ENCODE measurements at regions not wholly inside any gene's neighbourhood (a gene's known extent, or its start where the extent isn't known, plus 50 kb on each side); places are given as distances from the start of the nearest gene placed in this dataset.

GRCh38 chr3:24986612-24987011 lies 441.5 kb upstream of the RARB start:
- H3F3A ChIP-seq (ENCODE audit: insufficient read depth, low read length), result no peaks in the 10 kb centered on the region
- H3K9me3 ChIP-seq (replicated peaks; ENCODE audit: insufficient read depth, low read length), result no peaks in the 10 kb centered on the region
- no peaks in the 10 kb centered on the region for H4K20me1 ChIP-seq (ENCODE audit: insufficient read depth, low read length)
- no peak overlapping the region for H3K27ac ChIP-seq (ENCODE audit: low read length)
- H3K27me3 ChIP-seq (replicated peaks; ENCODE audit: insufficient read depth, low read length), result no peaks in the 10 kb centered on the region
- no peaks in the 10 kb centered on the region for H3K9me2 ChIP-seq (replicated peaks; ENCODE audit: insufficient read depth, low read length)
- no peak overlapping the region for H3K4me2 ChIP-seq (ENCODE audit: low read depth, low read length)
- TF ChIP-seq CTCF (IDR thresholded peaks at IDR 0.05; ENCODE audit: low read length) (no peak), EZH2phosphoT487 (IDR thresholded peaks at IDR 0.05; ENCODE audit: low read length) (no peak), EZH2 (optimal IDR thresholded peaks at IDR 0.05; ENCODE audit: low read depth, low read length) (no peak)
- no peak overlapping the region for H3K4me3 ChIP-seq (ENCODE audit: low read length)
- DNase-seq, result no peak
- no peak overlapping the region for H3K9ac ChIP-seq (ENCODE audit: low read length)
- H2AFZ ChIP-seq (ENCODE audit: low read length), result no peak overlapping the region
- H3K79me2 ChIP-seq (ENCODE audit: low read length), result no peaks in the 10 kb centered on the region
- H3K4me1 ChIP-seq (ENCODE audit: low read length), result no peaks in the 10 kb centered on the region
- H3K36me3 ChIP-seq (replicated peaks; ENCODE audit: insufficient read depth, low read length), result no peaks in the 10 kb centered on the region

- Histone ChIP-seq H3K4me2 (ENCODE audit: low read depth, low read length) (no peak overlapping the region), H3K4me3 (ENCODE audit: low read length) (no peak overlapping the region), H3K4me1 (ENCODE audit: low read length) (no peaks in the 10 kb centered on the region), H3K9me2 (replicated peaks; ENCODE audit: insufficient read depth, low read length) (no peaks in the 10 kb centered on the region), H2AFZ (ENCODE audit: low read length) (no peak overlapping the region), H3K27ac (ENCODE audit: low read length) (no peak overlapping the region), H3K9ac (ENCODE audit: low read length) (no peak overlapping the region), H4K20me1 (ENCODE audit: insufficient read depth, low read length) (no peaks in the 10 kb centered on the region), H3F3A (ENCODE audit: insufficient read depth, low read length) (no peaks in the 10 kb centered on the region), H3K27me3 (replicated peaks; ENCODE audit: insufficient read depth, low read length) (no peaks in the 10 kb centered on the region), H3K9me3 (replicated peaks; ENCODE audit: insufficient read depth, low read length) (no peaks in the 10 kb centered on the region), H3K36me3 (replicated peaks; ENCODE audit: insufficient read depth, low read length) (no peaks in the 10 kb centered on the region), H3K79me2 (ENCODE audit: low read length) (no peaks in the 10 kb centered on the region)
- no peak for DNase-seq
- TF ChIP-seq EZH2phosphoT487 (IDR thresholded peaks at IDR 0.05; ENCODE audit: low read length) (no peak), CTCF (IDR thresholded peaks at IDR 0.05; ENCODE audit: low read length) (no peak), EZH2 (optimal IDR thresholded peaks at IDR 0.05; ENCODE audit: low read depth, low read length) (no peak)
These were observed 428.7 kb upstream of the RARB start for GRCh38 chr3:24999357-24999756.

- no peak for DNase-seq
These were observed 427.0 kb upstream of the RARB start for GRCh38 chr3:25000971-25001591.

More at GRCh38 chr3:25000971-25001591, 427.0 kb upstream of the RARB start:
- TF ChIP-seq EZH2phosphoT487 (IDR thresholded peaks at IDR 0.05; ENCODE audit: low read length) (no peak), CTCF (IDR thresholded peaks at IDR 0.05; ENCODE audit: low read length) (no peak), EZH2 (optimal IDR thresholded peaks at IDR 0.05; ENCODE audit: low read depth, low read length) (no peak)
- H3K9me3 ChIP-seq (replicated peaks; ENCODE audit: insufficient read depth, low read length), result no peaks in the 10 kb centered on the region
- no peaks in the 10 kb centered on the region for H3K4me1 ChIP-seq (ENCODE audit: low read length)
- no peak overlapping the region for H2AFZ ChIP-seq (ENCODE audit: low read length)
- no peaks in the 10 kb centered on the region for H3K36me3 ChIP-seq (replicated peaks; ENCODE audit: insufficient read depth, low read length)
- H3K27ac ChIP-seq (ENCODE audit: low read length), result no peak overlapping the region
- H4K20me1 ChIP-seq (ENCODE audit: insufficient read depth, low read length), result no peaks in the 10 kb centered on the region
- no peaks in the 10 kb centered on the region for H3K79me2 ChIP-seq (ENCODE audit: low read length)
- no peaks in the 10 kb centered on the region for H3K27me3 ChIP-seq (replicated peaks; ENCODE audit: insufficient read depth, low read length)
- H3K4me3 ChIP-seq (ENCODE audit: low read length), result no peak overlapping the region
- H3K4me2 ChIP-seq (ENCODE audit: low read depth, low read length), result no peak overlapping the region
- no peaks in the 10 kb centered on the region for H3K9me2 ChIP-seq (replicated peaks; ENCODE audit: insufficient read depth, low read length)
- H3K9ac ChIP-seq (ENCODE audit: low read length), result no peak overlapping the region
- H3F3A ChIP-seq (ENCODE audit: insufficient read depth, low read length), result no peaks in the 10 kb centered on the region
